ENCODE measurements at regions not wholly inside any gene's neighbourhood (a gene's known extent, or its start where the extent isn't known, plus 50 kb on each side); places are given as distances from the start of the nearest gene placed in this dataset.

GRCh38 chr10:7475046-7475911, 64.4 kb upstream of the SFMBT2 start:
- TF ChIP-seq CTCF (conservative IDR thresholded peaks at IDR 0.05; ENCODE audit: low read length) = no peak
- TF ChIP-seq EZH2phosphoT487 (IDR thresholded peaks at IDR 0.05; ENCODE audit: borderline replicate concordance, low read depth, low read length) = no peak
